HCT116 (cell line): ENCODE measurements at regions not wholly inside any gene's neighbourhood (a gene's known extent, or its start where the extent isn't known, plus 50 kb on each side); places are given as distances from the start of the nearest gene placed in this dataset.

Experiments
- ATAC-seq: fragments of 200-7000 bp; cut with Tn5 transposase; 2 replicates; pipeline ENCODE4 v1.9.1; 2020; ENCODE audit warnings: mild to moderate bottlenecking, moderate library complexity
- BruUV-seq: library from RNA; stranded (reverse); fragments of 400-500 nt; replicated peaks from 2 replicates; lab custom pipeline; 2021; lab: Mats Ljungman, UMichigan
- CTCF ChIA-PET: fragments of 300-600 bp; sonication (Branson Sonifier 250); formaldehyde crosslinking; loops from one replicate; lab custom pipeline; 2021; ENCODE audit warnings: antibody characterized with exemption; lab: Charles Lee
- POLR2A ChIA-PET: fragments of 300-600, 350-600 bp; sonication (Branson Sonifier 250); formaldehyde crosslinking; loops from one replicate; lab custom pipeline; 2021; ENCODE audit warnings: antibody characterized with exemption; lab: Charles Lee
- RAD21 ChIA-PET, 2 experiments: fragments of 300-600 bp; sonication (Branson Sonifier 250); formaldehyde crosslinking; loops; one replicate each; lab custom pipeline; 2023; ENCODE audit warnings: low total read pairs in 2 of 2; ENCODE audit not compliant: uncharacterized antibody in 2 of 2, unreplicated experiment in 2 of 2, low non-redundant PET in 1 of 2; lab: Charles Lee
- DNase-seq: peaks from one replicate; pipeline ENCODE4 v3.0.0-alpha.2; 2010; ENCODE audit warnings: low read depth, low spot score
- H2AFZ ChIP-seq: fragments of 200-600 bp; shearing (Covaris generic), sonication (generic); 2 replicates; pipeline ENCODE4 v1.6.1; 2017; ENCODE audit warnings: low read depth, mixed run types, mixed read lengths, antibody characterized with exemption, low read length; ENCODE audit not compliant: poor library complexity, severe bottlenecking
- H3K27ac ChIP-seq: 2 replicates; pipeline ENCODE4 v1.5.1; 2012; ENCODE audit warnings: low read depth, low read length
- H3K27me3 ChIP-seq: fragments of 200-600 bp; sonication (generic); 2 replicates; pipeline ENCODE4 v1.6.1; 2016; ENCODE audit warnings: mixed run types, low read length, mixed read lengths; ENCODE audit not compliant: insufficient read depth
- H3K36me3 ChIP-seq, 2 experiments: fragments of 200-500 bp in 1 of 2; fragments of 200-600 bp in 1 of 2; sonication (Bioruptor generic) in 1 of 2; sonication (generic) in 1 of 2; 2 replicates each; pipeline versions ENCODE4 v1.5.1 to v1.6.1; 2014 to 2016; ENCODE audit warnings: low read length in 2 of 2, inconsistent platforms in 1 of 2, mixed read lengths in 1 of 2, mixed run types in 1 of 2; ENCODE audit not compliant: insufficient read depth in 2 of 2, control insufficient read depth in 1 of 2
- H3K4me1 ChIP-seq, 2 experiments: fragments of 200-600 bp in 1 of 2; sonication (generic) in 1 of 2; 2 replicates each; pipeline versions ENCODE4 v1.5.1 to v1.6.1; 2012 to 2017; ENCODE audit warnings: low read length in 2 of 2, inconsistent platforms in 1 of 2, mild to moderate bottlenecking in 1 of 2, mixed read lengths in 1 of 2, mixed run types in 1 of 2, moderate library complexity in 1 of 2; ENCODE audit not compliant: insufficient read depth in 2 of 2, control insufficient read depth in 1 of 2
- H3K4me2 ChIP-seq: fragments of 200-600 bp; sonication (generic); 2 replicates; pipeline ENCODE4 v1.6.1; 2017; ENCODE audit warnings: mixed run types, low read length, mixed read lengths
- H3K4me3 ChIP-seq, 2 experiments: fragments of 200-600 bp in 1 of 2; sonication (generic) in 1 of 2; replicated peaks in 1 of 2; 2 replicates each; pipeline ENCODE4 v1.5.1; 2011 to 2016; ENCODE audit warnings: low read length in 2 of 2, control low read depth in 1 of 2, low read depth in 1 of 2, mild to moderate bottlenecking in 1 of 2, mixed read lengths in 1 of 2, mixed run types in 1 of 2
- H3K79me2 ChIP-seq: fragments of 200-600 bp; sonication (generic); 2 replicates; pipeline ENCODE4 v1.6.1; 2017; ENCODE audit warnings: mild to moderate bottlenecking, mixed run types, low read length, moderate library complexity, mixed read lengths; ENCODE audit not compliant: insufficient read depth
- H3K9ac ChIP-seq: fragments of 200-600 bp; sonication (generic); 2 replicates; pipeline ENCODE4 v1.6.1; 2016; ENCODE audit warnings: low read length, mixed read lengths
- H3K9me2 ChIP-seq: fragments of 200-600 bp; sonication (generic), shearing (Covaris generic); 2 replicates; pipeline ENCODE4 v1.6.1; 2017; ENCODE audit warnings: mixed run types, mild to moderate bottlenecking, moderate library complexity; ENCODE audit not compliant: insufficient read depth
- H3K9me3 ChIP-seq, 2 experiments: fragments of 200-500 bp in 1 of 2; fragments of 200-600 bp in 1 of 2; sonication (Bioruptor generic) in 1 of 2; sonication (generic) in 1 of 2; 2 replicates each; pipeline ENCODE4 v1.6.1; 2014 to 2017; ENCODE audit warnings: low read length in 2 of 2, mixed read lengths in 2 of 2, inconsistent platforms in 1 of 2, low read depth in 1 of 2, mild to moderate bottlenecking in 1 of 2, mixed run types in 1 of 2, moderate library complexity in 1 of 2; ENCODE audit not compliant: control insufficient read depth in 1 of 2, insufficient read depth in 1 of 2
- H4K20me1 ChIP-seq: fragments of 200-600 bp; sonication (generic), shearing (Covaris generic); 2 replicates; pipeline ENCODE4 v1.6.1; 2017; ENCODE audit warnings: mixed run types, mild to moderate bottlenecking, moderate library complexity; ENCODE audit not compliant: insufficient read depth
- CBX3 ChIP-seq: IDR thresholded peaks from 2 replicates; pipeline ENCODE4 v1.6.1; 2012; ENCODE audit warnings: low read depth
- CEBPB ChIP-seq: IDR thresholded peaks from 2 replicates; pipeline ENCODE4 v1.6.1; 2012; ENCODE audit warnings: low read depth
- EGR1 ChIP-seq: IDR thresholded peaks from 2 replicates; pipeline ENCODE4 v1.6.1; 2012; ENCODE audit warnings: low read depth
- EZH2 ChIP-seq: fragments of 200-600 bp; sonication (generic); IDR thresholded peaks from 2 replicates; pipeline ENCODE4 v1.6.1; 2017; ENCODE audit warnings: antibody characterized with exemption, mixed run types
- FOSL1 ChIP-seq: IDR thresholded peaks from 2 replicates; pipeline ENCODE4 v1.6.1; 2012; ENCODE audit warnings: low read depth
- POLR2A ChIP-seq: IDR thresholded peaks from 2 replicates; pipeline ENCODE4 v1.7.0; 2011; ENCODE audit warnings: borderline replicate concordance; ENCODE audit not compliant: insufficient read depth, insufficient read length; ENCODE audit errors: extremely low read depth
- POLR2AphosphoS5 ChIP-seq: IDR thresholded peaks from 2 replicates; pipeline ENCODE4 v1.6.1; 2011; ENCODE audit warnings: mild to moderate bottlenecking, low read depth, low read length, moderate library complexity
- REST ChIP-seq: IDR thresholded peaks from 2 replicates; pipeline ENCODE4 v1.6.1; 2012; ENCODE audit warnings: low read depth
- SIN3A ChIP-seq: IDR thresholded peaks from 2 replicates; pipeline ENCODE4 v1.6.1; 2012; ENCODE audit warnings: low read depth
- TCF7L2 ChIP-seq: IDR thresholded peaks from 2 replicates; pipeline ENCODE4 v1.7.0; 2011; ENCODE audit warnings: borderline replicate concordance, inconsistent platforms; ENCODE audit not compliant: insufficient read depth, insufficient read length; ENCODE audit errors: extremely low read depth
- YY1 ChIP-seq: IDR thresholded peaks from 2 replicates; pipeline ENCODE4 v1.6.1; 2011; ENCODE audit warnings: low read length, low read depth, moderate library complexity, mild to moderate bottlenecking; ENCODE audit not compliant: insufficient replicate concordance; ENCODE audit errors: extremely low read depth
- ZNF274 ChIP-seq: fragments of 200-500 bp; sonication (Bioruptor generic); IDR thresholded peaks from 2 replicates; pipeline ENCODE4 v1.6.1; 2014; ENCODE audit warnings: mild to moderate bottlenecking, low read depth, low read length, inconsistent platforms
- intact Hi-C: fragments of 100-400 bp; cut with micrococcal nuclease; formaldehyde crosslinking; loops from 2 replicates; pipeline ENCODE4 v1.10.0; 2022
- TF ChIP-seq, protein P1 (sequence below): IDR thresholded peaks from 2 replicates; pipeline ENCODE4 v1.6.1; 2011; ENCODE audit warnings: mild to moderate bottlenecking, low read length, moderate library complexity; ENCODE audit not compliant: insufficient replicate concordance; ENCODE audit errors: extremely low read depth
- TF ChIP-seq, protein P2 (sequence below): IDR thresholded peaks from 2 replicates; pipeline ENCODE4 v1.6.1; 2012

DNA sequence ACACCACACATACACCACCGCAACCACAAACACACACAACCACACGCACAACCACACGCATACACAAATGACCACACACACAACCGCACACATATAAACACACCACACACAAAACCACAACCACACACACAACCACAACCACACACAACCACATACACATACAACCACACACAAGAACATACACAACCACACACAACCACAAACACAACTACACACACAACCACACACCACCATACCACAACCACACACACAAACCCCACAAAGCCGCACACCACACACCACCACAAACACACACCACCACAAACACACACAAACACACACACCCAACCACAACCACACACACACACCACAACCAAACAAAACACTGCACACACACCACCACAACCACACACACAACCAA, 107.5 kb upstream of the FZD10 start:
- H3K9me3 ChIP-seq, result peaks cover 5 to 23% of the 10 kb centered on the region in 2 experiments; a peak in 2 of 4 replicates
- no peaks in the 10 kb centered on the region for H3K9me2 ChIP-seq
- no peak overlapping the region for H3K9ac ChIP-seq
- no peak overlapping the region for H3K27ac ChIP-seq
- no peaks in the 10 kb centered on the region for H4K20me1 ChIP-seq
- no peaks in the 10 kb centered on the region for H3K27me3 ChIP-seq
- H3K4me2 ChIP-seq, result no peak overlapping the region
- H3K4me1 ChIP-seq, result no peaks in the 10 kb centered on the region
- H3K4me3 ChIP-seq, result no peak overlapping the region
- no peak overlapping the region for H2AFZ ChIP-seq
- ChIA-PET CTCF (no interaction called here), POLR2A (no interaction called here), RAD21 (no interaction called here)
- DNase-seq (no peak), ATAC-seq (no peak)
- BruUV-seq, result no TSS peak
- no peaks in the 10 kb centered on the region for H3K79me2 ChIP-seq
- TF ChIP-seq, protein P1, sequence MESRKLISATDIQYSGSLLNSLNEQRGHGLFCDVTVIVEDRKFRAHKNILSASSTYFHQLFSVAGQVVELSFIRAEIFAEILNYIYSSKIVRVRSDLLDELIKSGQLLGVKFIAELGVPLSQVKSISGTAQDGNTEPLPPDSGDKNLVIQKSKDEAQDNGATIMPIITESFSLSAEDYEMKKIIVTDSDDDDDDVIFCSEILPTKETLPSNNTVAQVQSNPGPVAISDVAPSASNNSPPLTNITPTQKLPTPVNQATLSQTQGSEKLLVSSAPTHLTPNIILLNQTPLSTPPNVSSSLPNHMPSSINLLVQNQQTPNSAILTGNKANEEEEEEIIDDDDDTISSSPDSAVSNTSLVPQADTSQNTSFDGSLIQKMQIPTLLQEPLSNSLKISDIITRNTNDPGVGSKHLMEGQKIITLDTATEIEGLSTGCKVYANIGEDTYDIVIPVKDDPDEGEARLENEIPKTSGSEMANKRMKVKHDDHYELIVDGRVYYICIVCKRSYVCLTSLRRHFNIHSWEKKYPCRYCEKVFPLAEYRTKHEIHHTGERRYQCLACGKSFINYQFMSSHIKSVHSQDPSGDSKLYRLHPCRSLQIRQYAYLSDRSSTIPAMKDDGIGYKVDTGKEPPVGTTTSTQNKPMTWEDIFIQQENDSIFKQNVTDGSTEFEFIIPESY, result no peak
- TF ChIP-seq POLR2A (no peak), REST (no peak), POLR2AphosphoS5 (no peak), EGR1 (no peak), EZH2 (no peak), FOSL1 (no peak), SIN3A (no peak), ZNF274 (no peak), CBX3 (no peak), TCF7L2 (no peak), YY1 (no peak), CEBPB (no peak)
- TF ChIP-seq, protein P2, sequence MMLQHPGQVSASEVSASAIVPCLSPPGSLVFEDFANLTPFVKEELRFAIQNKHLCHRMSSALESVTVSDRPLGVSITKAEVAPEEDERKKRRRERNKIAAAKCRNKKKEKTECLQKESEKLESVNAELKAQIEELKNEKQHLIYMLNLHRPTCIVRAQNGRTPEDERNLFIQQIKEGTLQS, result no peak
- H3K36me3 ChIP-seq, result no peaks in the 10 kb centered on the region
- intact Hi-C loops, result no loop called here
